Body of pancreas (tissue), 4 donors: ENCODE measurements at regions not wholly inside any gene's neighbourhood (a gene's known extent, or its start where the extent isn't known, plus 50 kb on each side); places are given as distances from the start of the nearest gene placed in this dataset.

Experiments
- POLR2A ChIP-seq, 3 donors: fragments of 450-650 bp; IDR thresholded peaks; one replicate each; pipeline ENCODE4 v1.6.1; 2016; ENCODE audit warnings: antibody characterized with exemption in 3 of 3, mild to moderate bottlenecking in 2 of 3
- TF ChIP-seq, protein P1 (sequence below), 7 experiments: fragments of 450-650 bp in 4 of 7; fragments of 200-600 bp in 3 of 7; sonication (generic) in 3 of 7; IDR thresholded peaks; one replicate each; pipeline ENCODE4 v1.5.1; 2016 to 2019; ENCODE audit warnings: antibody characterized with exemption in 7 of 7

DNA sequence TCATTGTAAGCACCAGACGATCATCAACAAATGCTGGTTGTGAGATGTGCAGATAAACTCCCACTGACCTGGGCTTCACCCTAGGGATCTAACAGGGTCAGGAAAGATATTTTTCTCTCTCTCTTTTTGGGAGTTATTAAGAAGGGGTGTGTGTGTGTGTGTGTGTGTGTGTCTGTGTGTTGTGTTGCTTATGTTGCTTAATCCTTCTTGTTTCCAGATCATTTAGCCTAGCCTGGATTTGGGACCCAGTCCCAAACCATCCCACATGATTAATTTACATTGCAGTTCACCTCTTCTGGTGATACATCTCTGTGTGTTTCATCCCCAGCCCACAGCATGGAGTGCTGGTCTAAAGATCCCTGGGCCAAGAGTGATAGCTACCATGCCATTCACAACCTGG is 122.8 kb upstream of the IPO9 start:
- TF ChIP-seq, protein P1, sequence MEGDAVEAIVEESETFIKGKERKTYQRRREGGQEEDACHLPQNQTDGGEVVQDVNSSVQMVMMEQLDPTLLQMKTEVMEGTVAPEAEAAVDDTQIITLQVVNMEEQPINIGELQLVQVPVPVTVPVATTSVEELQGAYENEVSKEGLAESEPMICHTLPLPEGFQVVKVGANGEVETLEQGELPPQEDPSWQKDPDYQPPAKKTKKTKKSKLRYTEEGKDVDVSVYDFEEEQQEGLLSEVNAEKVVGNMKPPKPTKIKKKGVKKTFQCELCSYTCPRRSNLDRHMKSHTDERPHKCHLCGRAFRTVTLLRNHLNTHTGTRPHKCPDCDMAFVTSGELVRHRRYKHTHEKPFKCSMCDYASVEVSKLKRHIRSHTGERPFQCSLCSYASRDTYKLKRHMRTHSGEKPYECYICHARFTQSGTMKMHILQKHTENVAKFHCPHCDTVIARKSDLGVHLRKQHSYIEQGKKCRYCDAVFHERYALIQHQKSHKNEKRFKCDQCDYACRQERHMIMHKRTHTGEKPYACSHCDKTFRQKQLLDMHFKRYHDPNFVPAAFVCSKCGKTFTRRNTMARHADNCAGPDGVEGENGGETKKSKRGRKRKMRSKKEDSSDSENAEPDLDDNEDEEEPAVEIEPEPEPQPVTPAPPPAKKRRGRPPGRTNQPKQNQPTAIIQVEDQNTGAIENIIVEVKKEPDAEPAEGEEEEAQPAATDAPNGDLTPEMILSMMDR (IDR thresholded peaks at IDR 0.05): no peak
- TF ChIP-seq POLR2A (IDR thresholded peaks at IDR 0.05): no peak
